Activated naive CD8-positive, alpha-beta T cell treated with anti-CD3 and anti-CD28 coated beads, Interleukin-2, amount 10 ng/mL, durations not matched to agents 7 days and 5 days (primary cell): ENCODE measurements at regions not wholly inside any gene's neighbourhood (a gene's known extent, or its start where the extent isn't known, plus 50 kb on each side); places are given as distances from the start of the nearest gene placed in this dataset.

ENCODE experiments used
- ATAC-seq: fragments of 150-1000 bp; cut with Tn5 transposase; one replicate; pipeline ENCODE4 v1.10.0; 2021; ENCODE audit warnings: low read depth, moderate library complexity
- POLR2A ChIA-PET: fragments of 350-600 bp; sonication (Branson Sonifier 250); formaldehyde crosslinking; loops from one replicate; lab custom pipeline; 2021; ENCODE audit warnings: antibody characterized with exemption; lab: Charles Lee
- DNase-seq: peaks from one replicate; pipeline ENCODE4 v3.0.0; 2021
- H3K27ac Mint-ChIP-seq: one replicate; pipeline ENCODE4 v1.8.0; 2022; ENCODE audit warnings: mild to moderate bottlenecking, mixed read lengths
- H3K27me3 Mint-ChIP-seq: one replicate; pipeline ENCODE4 v1.8.0; 2022; ENCODE audit warnings: mild to moderate bottlenecking, moderate library complexity, mixed read lengths
- H3K36me3 Mint-ChIP-seq: one replicate; pipeline ENCODE4 v1.8.0; 2021; ENCODE audit warnings: mild to moderate bottlenecking, mixed read lengths
- H3K4me1 Mint-ChIP-seq: one replicate; pipeline ENCODE4 v1.8.0; 2021; ENCODE audit warnings: mixed read lengths
- H3K4me3 Mint-ChIP-seq: one replicate; pipeline ENCODE4 v1.8.0; 2022; ENCODE audit warnings: mild to moderate bottlenecking, moderate library complexity, mixed read lengths
- H3K9me3 Mint-ChIP-seq: one replicate; pipeline ENCODE4 v1.8.0; 2021; ENCODE audit warnings: mixed read lengths

DNA sequence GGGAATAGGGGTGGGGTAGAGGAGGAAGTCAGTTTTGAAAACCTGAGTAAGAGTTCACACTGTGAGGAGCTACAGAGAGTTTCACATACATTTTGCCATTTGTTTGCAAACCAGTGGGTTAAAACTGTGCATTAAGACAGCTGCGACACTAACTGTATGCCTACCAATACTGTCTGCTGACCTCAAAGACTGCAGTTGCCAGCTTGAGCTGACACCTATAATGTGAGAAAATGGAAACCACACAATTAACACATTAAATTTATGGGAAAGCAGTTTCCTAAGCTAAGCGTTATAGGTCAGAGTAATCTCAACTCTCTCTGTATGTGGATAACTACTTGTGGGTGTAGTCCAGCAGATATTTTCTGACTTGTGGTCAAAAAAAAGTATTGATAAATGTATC, 756.6 kb upstream of the GCFC2 start:
- POLR2A ChIA-PET, result no interaction called here
- DNase-seq, result no peak
- ATAC-seq, result no peak
- Mint-ChIP-seq H3K27me3 (no peaks in the 10 kb centered on the region), H3K36me3 (no peaks in the 10 kb centered on the region), H3K27ac (no peak overlapping the region), H3K4me3 (no peak overlapping the region), H3K9me3 (peaks cover 2% of the 10 kb centered on the region), H3K4me1 (no peaks in the 10 kb centered on the region)

DNA sequence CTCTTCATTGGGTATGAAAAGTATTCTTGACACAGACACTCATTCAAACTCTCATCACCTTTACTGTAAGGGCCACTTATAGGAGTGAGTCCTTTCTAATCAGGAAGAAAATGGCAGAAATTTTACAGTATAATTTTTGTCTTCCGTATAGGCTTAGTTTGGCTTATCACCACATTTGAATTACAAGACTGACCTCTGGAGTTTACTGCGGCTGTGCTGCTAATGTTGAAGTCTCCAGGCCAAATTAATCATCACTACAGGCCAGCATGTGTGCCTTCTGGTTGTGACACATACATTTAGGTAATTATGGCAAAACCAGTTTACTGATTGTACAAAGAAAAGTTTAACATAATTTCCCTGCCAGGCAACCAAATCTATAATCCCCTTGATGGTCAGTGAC, 753.6 kb upstream of the GCFC2 start:
- no peaks in the 10 kb centered on the region for H3K36me3 Mint-ChIP-seq
- H3K27me3 Mint-ChIP-seq, result no peaks in the 10 kb centered on the region
- DNase-seq (no peak), ATAC-seq (no peak)
- POLR2A ChIA-PET, result no interaction called here
- H3K4me1 Mint-ChIP-seq, result no peaks in the 10 kb centered on the region
- no peak overlapping the region for H3K4me3 Mint-ChIP-seq
- H3K9me3 Mint-ChIP-seq, result no peaks in the 10 kb centered on the region
- H3K27ac Mint-ChIP-seq, result no peak overlapping the region

DNA sequence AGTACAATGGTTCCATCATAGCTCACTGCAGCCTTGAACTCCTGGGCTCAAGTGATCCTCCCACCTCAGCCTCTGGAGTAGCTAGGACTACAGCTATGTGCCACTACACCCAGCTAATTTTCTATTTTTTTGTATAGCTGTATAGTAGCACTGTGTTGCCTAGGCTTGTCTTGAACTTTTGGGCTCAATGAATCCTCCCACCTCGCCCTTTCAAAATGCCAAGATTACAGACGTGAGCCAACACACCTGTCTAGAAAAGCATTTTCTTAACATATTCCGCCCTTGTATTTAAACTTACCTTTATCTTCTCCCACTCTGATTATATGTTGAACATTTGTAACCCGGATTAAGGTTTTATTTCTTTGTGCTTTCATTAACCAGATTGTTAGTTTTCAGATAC, 750.7 kb upstream of the GCFC2 start:
- DNase-seq (no peak), ATAC-seq (no peak)
- H3K27me3 Mint-ChIP-seq, result no peaks in the 10 kb centered on the region
- POLR2A ChIA-PET, result no interaction called here
- H3K9me3 Mint-ChIP-seq, result no peaks in the 10 kb centered on the region
- H3K4me1 Mint-ChIP-seq, result no peaks in the 10 kb centered on the region
- no peak overlapping the region for H3K27ac Mint-ChIP-seq
- H3K4me3 Mint-ChIP-seq, result no peak overlapping the region
- no peaks in the 10 kb centered on the region for H3K36me3 Mint-ChIP-seq

DNA sequence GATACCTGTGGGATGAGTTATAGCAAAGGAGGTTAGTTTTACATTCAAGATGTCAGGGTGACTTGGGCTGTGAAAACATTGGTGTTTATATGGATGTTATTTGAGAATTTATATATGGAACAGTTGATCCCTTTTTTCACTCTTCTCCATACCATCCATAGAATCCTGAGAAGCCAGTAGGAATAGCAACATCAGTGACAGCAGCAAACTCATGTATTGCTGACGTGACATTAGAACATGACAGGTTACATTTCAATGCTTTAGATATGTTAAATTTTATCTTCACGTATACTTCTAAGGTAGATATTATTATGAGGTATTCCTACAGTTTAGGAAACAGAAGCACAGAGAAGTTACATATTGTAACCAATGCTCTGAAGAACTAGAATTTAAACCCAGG, 745.2 kb upstream of the GCFC2 start:
- no peak overlapping the region for H3K4me3 Mint-ChIP-seq
- ATAC-seq (no peak), DNase-seq (no peak)
- H3K27me3 Mint-ChIP-seq, result no peaks in the 10 kb centered on the region
- POLR2A ChIA-PET, result no interaction called here
- H3K4me1 Mint-ChIP-seq, result no peaks in the 10 kb centered on the region
- H3K36me3 Mint-ChIP-seq, result no peaks in the 10 kb centered on the region
- H3K27ac Mint-ChIP-seq, result no peak overlapping the region
- no peaks in the 10 kb centered on the region for H3K9me3 Mint-ChIP-seq

DNA sequence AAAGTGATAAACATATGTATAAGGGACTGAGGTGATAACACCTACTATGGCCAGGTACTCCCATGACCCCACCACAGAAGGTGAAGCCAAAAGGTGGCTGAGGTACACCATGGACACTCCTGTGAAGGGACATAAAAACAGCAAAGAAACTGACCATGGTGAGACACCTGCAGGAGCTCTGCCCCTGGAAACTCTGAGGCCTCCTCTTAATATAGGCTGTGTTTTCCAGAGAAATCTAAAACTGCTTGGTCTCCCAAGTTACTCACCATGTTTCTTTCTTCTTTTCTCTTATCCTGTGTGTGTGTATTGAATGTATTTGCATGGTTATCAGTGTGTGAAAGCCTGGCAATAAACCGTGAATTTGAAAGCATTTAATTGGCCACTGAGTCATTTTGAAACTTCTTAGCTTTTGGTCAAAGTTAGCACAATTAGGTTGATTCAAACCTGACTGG, 739.3 kb upstream of the GCFC2 start:
- Mint-ChIP-seq H3K4me1 (no peaks in the 10 kb centered on the region), H3K9me3 (no peaks in the 10 kb centered on the region), H3K36me3 (no peaks in the 10 kb centered on the region), H3K27ac (no peak overlapping the region), H3K4me3 (no peak overlapping the region), H3K27me3 (no peaks in the 10 kb centered on the region)
- DNase-seq (no peak), ATAC-seq (no peak)
- POLR2A ChIA-PET, result no interaction called here

DNA sequence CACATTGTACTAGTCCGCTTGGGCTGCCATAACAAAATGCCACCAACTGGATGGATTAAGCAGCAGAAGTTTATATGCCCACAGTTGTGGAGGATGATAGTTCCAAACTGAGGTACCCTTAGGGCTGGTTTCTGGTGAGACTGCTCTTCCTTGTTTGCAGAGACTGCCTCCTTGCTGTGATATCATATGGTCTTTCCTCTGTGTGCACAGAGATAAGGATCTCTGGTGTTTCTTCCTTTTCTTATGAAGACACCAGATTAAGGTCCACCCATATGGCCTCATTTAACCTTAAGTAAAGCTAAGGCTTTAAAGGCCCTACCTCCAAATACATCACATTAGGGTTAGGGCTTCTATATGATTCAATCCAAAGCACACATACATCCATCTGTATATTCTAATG, 738.2 kb upstream of the GCFC2 start:
- POLR2A ChIA-PET, result no interaction called here
- no peaks in the 10 kb centered on the region for H3K27me3 Mint-ChIP-seq
- H3K36me3 Mint-ChIP-seq, result no peaks in the 10 kb centered on the region
- ATAC-seq (no peak), DNase-seq (no peak)
- H3K27ac Mint-ChIP-seq, result no peak overlapping the region
- no peaks in the 10 kb centered on the region for H3K4me1 Mint-ChIP-seq
- no peak overlapping the region for H3K4me3 Mint-ChIP-seq
- H3K9me3 Mint-ChIP-seq, result peaks cover 2% of the 10 kb centered on the region

DNA sequence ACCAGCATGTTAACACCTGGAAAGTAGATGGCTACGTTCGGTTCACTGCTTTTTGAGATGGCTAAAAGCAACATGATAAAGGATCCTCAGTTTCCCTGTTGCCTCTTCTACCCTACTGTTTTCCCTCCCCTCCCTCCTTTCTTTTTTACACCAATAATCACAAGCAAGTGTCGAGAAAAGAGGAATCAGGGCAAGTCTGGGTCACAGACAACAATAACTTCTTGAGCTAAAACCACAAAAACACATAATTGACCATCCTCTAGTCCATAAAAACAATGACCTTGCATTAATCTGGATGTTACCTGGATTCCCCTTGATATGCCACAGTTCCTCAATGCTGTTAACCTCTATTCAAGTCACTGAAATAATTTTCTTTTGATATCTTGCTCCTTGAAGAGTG, 736.6 kb upstream of the GCFC2 start:
- Mint-ChIP-seq H3K27ac (no peak overlapping the region), H3K4me1 (no peaks in the 10 kb centered on the region), H3K4me3 (no peak overlapping the region), H3K9me3 (peaks cover 5% of the 10 kb centered on the region), H3K36me3 (no peaks in the 10 kb centered on the region), H3K27me3 (no peaks in the 10 kb centered on the region)
- POLR2A ChIA-PET, result no interaction called here
- no peak for DNase-seq
- no peak for ATAC-seq

DNA sequence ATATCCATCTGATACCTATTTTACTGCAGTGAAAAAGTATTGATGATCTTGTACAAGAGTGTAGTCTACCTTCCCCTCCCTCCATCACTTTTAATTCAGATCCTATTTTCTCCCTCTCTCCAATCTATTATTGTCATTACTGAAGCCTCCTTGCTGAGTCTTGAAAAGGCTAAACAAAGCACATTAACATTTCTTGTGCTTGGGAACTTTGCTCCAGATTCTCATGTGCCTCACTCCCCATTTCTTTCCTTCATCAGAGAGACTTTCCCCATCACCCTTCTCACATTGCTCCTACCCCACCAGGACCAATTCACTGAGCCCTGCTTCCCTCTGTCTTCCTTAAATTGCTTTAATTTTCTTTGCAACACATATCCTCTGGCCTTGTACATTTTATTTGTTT, 736.2 kb upstream of the GCFC2 start:
- no peaks in the 10 kb centered on the region for H3K27me3 Mint-ChIP-seq
- no peak overlapping the region for H3K4me3 Mint-ChIP-seq
- no peaks in the 10 kb centered on the region for H3K36me3 Mint-ChIP-seq
- no peak for ATAC-seq
- H3K9me3 Mint-ChIP-seq, result peaks cover 5% of the 10 kb centered on the region
- DNase-seq, result no peak
- H3K4me1 Mint-ChIP-seq, result no peaks in the 10 kb centered on the region
- H3K27ac Mint-ChIP-seq, result no peak overlapping the region
- POLR2A ChIA-PET, result no interaction called here

DNA sequence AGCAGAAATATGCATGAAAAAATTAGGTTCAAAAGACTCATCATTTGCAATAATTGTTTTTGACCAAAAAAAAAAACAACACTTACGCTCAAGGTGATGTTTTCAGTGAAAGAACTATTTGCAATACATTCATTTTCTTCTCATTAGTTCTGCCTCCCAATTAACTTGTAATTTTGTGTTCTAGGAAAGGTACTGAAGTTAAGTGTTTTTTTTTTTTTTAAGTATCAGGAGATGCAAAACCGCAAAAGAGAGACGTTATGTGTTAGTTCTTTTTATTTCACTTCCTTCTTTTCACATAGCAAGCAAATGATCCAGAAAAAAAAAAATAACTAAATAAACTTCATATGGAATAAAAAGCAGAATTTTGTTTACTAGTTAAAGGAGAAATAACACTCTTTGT, 735.2 kb upstream of the GCFC2 start:
- H3K4me1 Mint-ChIP-seq, result no peaks in the 10 kb centered on the region
- H3K9me3 Mint-ChIP-seq, result peaks cover 5% of the 10 kb centered on the region
- H3K27ac Mint-ChIP-seq, result no peak overlapping the region
- no peak for DNase-seq
- H3K27me3 Mint-ChIP-seq, result no peaks in the 10 kb centered on the region
- no peak overlapping the region for H3K4me3 Mint-ChIP-seq
- ATAC-seq, result no peak
- POLR2A ChIA-PET, result no interaction called here
- H3K36me3 Mint-ChIP-seq, result no peaks in the 10 kb centered on the region

DNA sequence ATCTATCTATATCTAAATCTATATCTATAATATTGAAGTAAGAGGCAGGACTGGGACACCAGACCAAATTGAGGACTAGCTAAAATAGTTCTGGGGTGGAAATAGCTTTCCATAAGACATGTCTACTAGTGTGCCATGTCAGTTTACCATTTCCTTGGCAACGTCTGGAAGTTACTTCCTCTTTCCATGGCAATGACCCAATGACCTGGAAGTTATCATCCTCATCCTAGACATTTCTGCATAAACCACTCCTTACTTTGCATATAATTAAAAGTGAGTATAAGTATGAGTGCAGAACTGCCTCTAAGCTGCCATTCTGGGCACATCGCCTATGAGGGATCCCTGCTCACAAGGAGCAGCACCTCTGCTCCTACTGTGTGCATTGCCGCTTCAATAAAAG, 734.0 kb upstream of the GCFC2 start:
- H3K4me3 Mint-ChIP-seq, result no peak overlapping the region
- no peak overlapping the region for H3K27ac Mint-ChIP-seq
- POLR2A ChIA-PET, result no interaction called here
- no peaks in the 10 kb centered on the region for H3K4me1 Mint-ChIP-seq
- DNase-seq (no peak), ATAC-seq (no peak)
- H3K36me3 Mint-ChIP-seq, result no peaks in the 10 kb centered on the region
- H3K27me3 Mint-ChIP-seq, result no peaks in the 10 kb centered on the region
- peaks cover 5% of the 10 kb centered on the region for H3K9me3 Mint-ChIP-seq

DNA sequence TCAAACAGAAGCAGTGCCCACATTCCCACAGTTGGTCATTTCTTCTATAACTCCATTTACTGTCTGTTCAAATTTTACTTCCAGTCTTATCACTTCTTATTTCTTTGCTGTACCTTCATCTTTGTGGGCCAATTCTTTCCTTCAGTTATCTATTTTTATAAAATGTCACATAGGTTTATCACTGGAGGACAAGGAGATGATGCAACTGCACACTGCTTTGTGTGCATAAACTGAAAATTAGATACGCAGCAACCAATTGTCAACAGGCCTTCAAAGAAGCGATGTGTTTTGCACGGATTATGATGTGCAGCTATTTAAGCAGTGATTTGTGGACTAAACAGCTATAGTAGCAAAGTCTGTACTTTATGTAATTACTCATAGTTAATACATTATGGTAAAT, 726.8 kb upstream of the GCFC2 start:
- no peak for ATAC-seq
- no peak for DNase-seq
- no peaks in the 10 kb centered on the region for H3K27me3 Mint-ChIP-seq
- H3K9me3 Mint-ChIP-seq, result peaks cover 2% of the 10 kb centered on the region
- H3K27ac Mint-ChIP-seq, result no peak overlapping the region
- no peaks in the 10 kb centered on the region for H3K4me1 Mint-ChIP-seq
- no peak overlapping the region for H3K4me3 Mint-ChIP-seq
- no peaks in the 10 kb centered on the region for H3K36me3 Mint-ChIP-seq
- POLR2A ChIA-PET, result no interaction called here

DNA sequence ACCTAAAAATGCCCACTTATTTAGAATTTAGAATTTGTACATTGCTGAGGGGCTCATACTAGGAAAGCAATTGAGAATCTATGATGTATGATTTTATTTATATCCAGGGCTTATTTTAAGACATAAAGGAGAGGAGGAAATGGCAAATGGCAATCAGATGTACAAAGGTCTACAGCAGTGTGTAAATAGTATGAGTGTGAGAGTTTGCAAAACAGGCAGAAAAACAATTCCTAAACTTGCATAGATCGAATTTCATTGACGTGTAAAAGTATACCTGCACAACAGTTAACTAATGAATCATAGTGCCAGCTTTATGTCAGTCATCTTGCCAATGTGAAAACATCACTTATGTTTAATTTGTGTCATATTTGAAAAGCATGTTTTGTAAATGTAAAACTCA, 718.7 kb upstream of the GCFC2 start:
- no peak overlapping the region for H3K27ac Mint-ChIP-seq
- no peak overlapping the region for H3K4me3 Mint-ChIP-seq
- peaks cover 2% of the 10 kb centered on the region for H3K9me3 Mint-ChIP-seq
- DNase-seq (no peak), ATAC-seq (no peak)
- no peaks in the 10 kb centered on the region for H3K27me3 Mint-ChIP-seq
- POLR2A ChIA-PET, result no interaction called here
- no peaks in the 10 kb centered on the region for H3K4me1 Mint-ChIP-seq
- no peaks in the 10 kb centered on the region for H3K36me3 Mint-ChIP-seq

DNA sequence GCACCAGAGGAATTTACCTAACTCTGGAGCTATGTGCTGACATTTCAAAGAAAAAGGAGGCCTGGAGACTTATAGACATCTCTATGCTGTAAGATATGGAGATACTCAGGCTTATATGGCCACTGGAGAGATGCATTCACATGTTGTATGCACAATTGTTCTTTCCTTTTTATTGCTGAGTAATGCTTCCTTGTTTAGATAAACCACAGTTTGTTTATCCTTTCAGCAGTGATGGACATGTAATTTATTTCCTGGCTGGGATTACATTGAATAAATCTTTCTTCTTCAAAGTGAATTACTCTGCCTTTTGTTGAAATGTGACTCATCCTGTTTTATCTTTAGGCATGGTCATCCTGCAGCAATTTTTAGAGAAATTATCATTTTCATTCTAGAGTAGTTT, 716.7 kb upstream of the GCFC2 start:
- no peak for DNase-seq
- Mint-ChIP-seq H3K27me3 (no peaks in the 10 kb centered on the region), H3K4me3 (no peak overlapping the region), H3K9me3 (peaks cover 2% of the 10 kb centered on the region), H3K36me3 (no peaks in the 10 kb centered on the region), H3K4me1 (no peaks in the 10 kb centered on the region), H3K27ac (no peak overlapping the region)
- POLR2A ChIA-PET, result no interaction called here
- no peak for ATAC-seq

DNA sequence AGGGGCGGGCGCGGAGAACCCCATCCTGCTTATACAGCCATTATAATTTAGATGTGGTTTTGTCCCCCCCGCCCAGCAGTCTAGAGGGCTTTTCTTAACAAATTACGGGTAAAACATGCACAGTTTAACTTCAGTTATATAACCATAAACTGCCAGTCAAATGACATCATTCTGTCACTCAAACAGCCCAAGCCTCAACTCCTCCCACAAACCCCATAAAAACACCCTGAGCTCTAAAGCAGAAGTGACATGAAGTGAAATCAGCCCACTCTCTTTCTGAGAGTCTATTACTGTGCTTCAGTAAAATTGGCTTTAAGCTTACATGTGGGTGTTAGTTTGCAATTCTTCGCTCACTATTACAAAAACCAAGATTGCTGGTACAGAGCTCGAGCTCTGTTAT, 705.1 kb upstream of the GCFC2 start:
- Mint-ChIP-seq H3K27ac (no peak overlapping the region), H3K9me3 (peaks cover 5% of the 10 kb centered on the region), H3K4me3 (no peak overlapping the region), H3K36me3 (no peaks in the 10 kb centered on the region), H3K27me3 (no peaks in the 10 kb centered on the region), H3K4me1 (no peaks in the 10 kb centered on the region)
- DNase-seq (no peak), ATAC-seq (no peak)
- POLR2A ChIA-PET, result no interaction called here

DNA sequence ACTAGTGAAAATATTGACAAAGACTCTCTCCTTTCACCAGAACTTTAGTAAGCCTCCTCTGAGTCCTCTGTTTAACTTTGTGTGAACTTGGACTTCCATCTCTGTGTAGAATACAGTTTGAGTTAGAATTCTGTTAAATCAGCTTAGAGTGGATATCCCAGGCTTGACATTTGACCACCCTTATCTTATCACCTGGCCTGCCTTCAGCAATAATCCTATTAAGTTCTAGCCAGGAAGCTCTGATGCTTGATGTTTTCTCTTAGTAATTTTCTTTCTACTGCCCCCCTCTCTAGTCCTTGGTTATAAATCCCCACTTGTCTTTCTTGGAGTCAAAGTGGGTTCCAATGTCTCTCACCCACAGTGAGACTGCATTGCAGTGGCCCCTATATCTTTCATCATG, 702.7 kb upstream of the GCFC2 start:
- Mint-ChIP-seq H3K27me3 (no peaks in the 10 kb centered on the region), H3K9me3 (peaks cover 5% of the 10 kb centered on the region), H3K36me3 (no peaks in the 10 kb centered on the region), H3K4me3 (no peak overlapping the region), H3K4me1 (no peaks in the 10 kb centered on the region), H3K27ac (no peak overlapping the region)
- ATAC-seq (no peak), DNase-seq (no peak)
- POLR2A ChIA-PET, result no interaction called here
